Bronchial epithelial cell (primary cell): ENCODE measurements at regions not wholly inside any gene's neighbourhood (a gene's known extent, or its start where the extent isn't known, plus 50 kb on each side); places are given as distances from the start of the nearest gene placed in this dataset.

Experiments
- DNase-seq: peaks from one replicate; pipeline ENCODE4 v3.0.0-alpha.2; 2010; ENCODE audit warnings: low read depth
- FAIRE-seq: peaks from 2 replicates; lab custom pipeline; 2011; peaks lifted over from hg19 to GRCh38; lab: Jason Lieb, UNC
- H3K27me3 ChIP-seq: 2 replicates; pipeline ENCODE4 v1.5.1; 2011; ENCODE audit warnings: low read length; ENCODE audit not compliant: control insufficient read depth, insufficient read depth
- H3K36me3 ChIP-seq: 2 replicates; pipeline ENCODE4 v1.5.1; 2011; ENCODE audit warnings: low read length; ENCODE audit not compliant: control insufficient read depth, insufficient read depth
- H3K4me3 ChIP-seq: 2 replicates; pipeline ENCODE4 v1.5.1; 2011; ENCODE audit warnings: mild to moderate bottlenecking, low read depth, low read length, control low read depth
- TF ChIP-seq, protein P1 (sequence below): IDR thresholded peaks from 2 replicates; pipeline ENCODE4 v1.5.1; 2011; ENCODE audit warnings: mild to moderate bottlenecking, moderate library complexity, low read length, control low read depth, inconsistent platforms; ENCODE audit not compliant: insufficient read depth, severe bottlenecking

GRCh38 chr14:32007755-32008362, 69.2 kb upstream of the ARHGAP5 start:
- TF ChIP-seq, protein P1, sequence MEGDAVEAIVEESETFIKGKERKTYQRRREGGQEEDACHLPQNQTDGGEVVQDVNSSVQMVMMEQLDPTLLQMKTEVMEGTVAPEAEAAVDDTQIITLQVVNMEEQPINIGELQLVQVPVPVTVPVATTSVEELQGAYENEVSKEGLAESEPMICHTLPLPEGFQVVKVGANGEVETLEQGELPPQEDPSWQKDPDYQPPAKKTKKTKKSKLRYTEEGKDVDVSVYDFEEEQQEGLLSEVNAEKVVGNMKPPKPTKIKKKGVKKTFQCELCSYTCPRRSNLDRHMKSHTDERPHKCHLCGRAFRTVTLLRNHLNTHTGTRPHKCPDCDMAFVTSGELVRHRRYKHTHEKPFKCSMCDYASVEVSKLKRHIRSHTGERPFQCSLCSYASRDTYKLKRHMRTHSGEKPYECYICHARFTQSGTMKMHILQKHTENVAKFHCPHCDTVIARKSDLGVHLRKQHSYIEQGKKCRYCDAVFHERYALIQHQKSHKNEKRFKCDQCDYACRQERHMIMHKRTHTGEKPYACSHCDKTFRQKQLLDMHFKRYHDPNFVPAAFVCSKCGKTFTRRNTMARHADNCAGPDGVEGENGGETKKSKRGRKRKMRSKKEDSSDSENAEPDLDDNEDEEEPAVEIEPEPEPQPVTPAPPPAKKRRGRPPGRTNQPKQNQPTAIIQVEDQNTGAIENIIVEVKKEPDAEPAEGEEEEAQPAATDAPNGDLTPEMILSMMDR, result no peak
- H3K27me3 ChIP-seq, result no peaks in the 10 kb centered on the region
- no peak overlapping the region for H3K4me3 ChIP-seq
- FAIRE-seq (no peak), DNase-seq (no peak)
- no peaks in the 10 kb centered on the region for H3K36me3 ChIP-seq

GRCh38 chr14:32008602-32009193, 68.4 kb upstream of the ARHGAP5 start:
- Histone ChIP-seq H3K27me3 (no peaks in the 10 kb centered on the region), H3K4me3 (no peak overlapping the region), H3K36me3 (no peaks in the 10 kb centered on the region)
- TF ChIP-seq, protein P1, result no peak
- FAIRE-seq (no peak), DNase-seq (no peak)

- Histone ChIP-seq H3K4me3 (no peak overlapping the region), H3K27me3 (no peaks in the 10 kb centered on the region), H3K36me3 (no peaks in the 10 kb centered on the region)
- no peak for DNase-seq
- no peak for FAIRE-seq
- TF ChIP-seq, protein P1, result no peak
Measured at GRCh38 chr14:32009221-32009975, 67.7 kb upstream of the ARHGAP5 start.

DNA sequence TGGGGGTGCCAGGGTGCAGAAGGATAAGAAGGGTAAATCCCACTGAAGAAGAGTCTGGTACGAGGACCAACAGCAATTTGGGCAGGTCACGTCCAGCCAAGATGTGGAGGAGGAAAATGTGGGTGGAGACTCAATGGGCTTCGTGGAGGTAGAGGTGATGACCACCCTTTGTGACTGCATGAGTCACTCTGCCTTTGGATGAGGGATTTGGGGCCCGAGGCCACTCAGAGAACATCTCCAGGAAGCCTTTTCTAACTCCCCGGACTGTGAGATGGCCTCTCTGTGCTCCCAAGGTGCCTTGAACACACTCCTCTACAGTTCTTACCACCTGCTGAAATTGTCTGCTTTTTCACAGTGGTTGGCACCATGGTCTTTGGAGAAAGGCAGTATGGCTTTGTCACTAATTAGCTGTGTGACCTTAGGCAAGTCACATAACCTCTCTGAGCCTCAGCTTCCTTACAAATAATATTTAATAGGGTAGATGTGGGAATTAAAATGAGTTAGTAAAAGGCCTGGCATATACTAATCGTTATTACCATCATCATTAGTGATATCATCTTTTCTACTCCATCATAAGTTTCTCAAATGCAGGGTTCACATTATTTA, 67.0 kb upstream of the ARHGAP5 start:
- no peak overlapping the region for H3K4me3 ChIP-seq
- H3K36me3 ChIP-seq, result no peaks in the 10 kb centered on the region
- no peaks in the 10 kb centered on the region for H3K27me3 ChIP-seq
- no peak for DNase-seq
- no peak for FAIRE-seq
- TF ChIP-seq, protein P1, result no peak

- Histone ChIP-seq H3K36me3 (no peaks in the 10 kb centered on the region), H3K27me3 (no peaks in the 10 kb centered on the region), H3K4me3 (no peak overlapping the region)
- TF ChIP-seq, protein P1, result no peak
- FAIRE-seq (no peak), DNase-seq (peak; percentile 84)
Measured at GRCh38 chr14:32010604-32011125, 66.4 kb upstream of the ARHGAP5 start.
